Epithelial cell of prostate (primary cell): ENCODE measurements at regions not wholly inside any gene's neighbourhood (a gene's known extent, or its start where the extent isn't known, plus 50 kb on each side); places are given as distances from the start of the nearest gene placed in this dataset.

Experiments
- DNase-seq: peaks from one replicate; pipeline ENCODE4 v3.0.0-alpha.2; 2011; ENCODE audit warnings: low read depth, low spot score
- H3K27ac ChIP-seq: fragments of 450-650 bp; 2 replicates; pipeline ENCODE4 v1.5.1; 2017; ENCODE audit warnings: mild to moderate bottlenecking

GRCh38 chr16:49216593-49216992 is 65.0 kb downstream of the CBLN1 start:
- no peak overlapping the region for H3K27ac ChIP-seq
- no peak for DNase-seq

GRCh38 chr16:49213594-49213993 is 68.0 kb downstream of the CBLN1 start:
- H3K27ac ChIP-seq: no peak overlapping the region
- DNase-seq: no peak

- no peak for DNase-seq
- no peak overlapping the region for H3K27ac ChIP-seq
These were observed 77.4 kb downstream of the CBLN1 start for GRCh38 chr16:49204191-49204590.

GRCh38 chr16:49203361-49203760 is 78.3 kb downstream of the CBLN1 start:
- no peak for DNase-seq

GRCh38 chr16:49201118-49201517 is 80.5 kb downstream of the CBLN1 start:
- no peak for DNase-seq
- no peak overlapping the region for H3K27ac ChIP-seq

More at GRCh38 chr16:49203361-49203760, 78.3 kb downstream of the CBLN1 start:
- no peak overlapping the region for H3K27ac ChIP-seq

- no peak overlapping the region for H3K27ac ChIP-seq
- DNase-seq: no peak
These were observed 81.3 kb downstream of the CBLN1 start for GRCh38 chr16:49200223-49200820.

GRCh38 chr16:49195237-49195548 is 86.4 kb downstream of the CBLN1 start:
- DNase-seq: no peak
- H3K27ac ChIP-seq: no peak overlapping the region

- no peak for DNase-seq
- no peak overlapping the region for H3K27ac ChIP-seq
These were observed 87.0 kb downstream of the CBLN1 start for GRCh38 chr16:49194537-49195236.

- no peak for DNase-seq
- no peak overlapping the region for H3K27ac ChIP-seq
These were observed 88.0 kb downstream of the CBLN1 start for GRCh38 chr16:49193596-49193995.

- no peak for DNase-seq
- no peak overlapping the region for H3K27ac ChIP-seq
These were observed 92.4 kb downstream of the CBLN1 start for GRCh38 chr16:49189286-49189685.

- no peak for DNase-seq
These were observed 97.7 kb downstream of the CBLN1 start for GRCh38 chr16:49183911-49184310.

GRCh38 chr16:49181791-49182518 is 99.7 kb downstream of the CBLN1 start:
- no peak for DNase-seq
- no peak overlapping the region for H3K27ac ChIP-seq

More at GRCh38 chr16:49183911-49184310, 97.7 kb downstream of the CBLN1 start:
- no peak overlapping the region for H3K27ac ChIP-seq

GRCh38 chr16:49179714-49180330 is 101.8 kb downstream of the CBLN1 start:
- no peak overlapping the region for H3K27ac ChIP-seq
- no peak for DNase-seq

- H3K27ac ChIP-seq: no peak overlapping the region
- no peak for DNase-seq
These were observed 113.5 kb downstream of the CBLN1 start for GRCh38 chr16:49168126-49168525.

GRCh38 chr16:49165025-49165424 is 116.6 kb downstream of the CBLN1 start:
- no peak for DNase-seq
- no peak overlapping the region for H3K27ac ChIP-seq

GRCh38 chr16:49161191-49161590 is 120.4 kb downstream of the CBLN1 start:
- no peak for DNase-seq
- H3K27ac ChIP-seq: no peak overlapping the region

- peak; percentile 1 for DNase-seq
- no peak overlapping the region for H3K27ac ChIP-seq
These were observed 123.5 kb downstream of the CBLN1 start for GRCh38 chr16:49158029-49158642.

GRCh38 chr16:49150341-49150740 is 131.3 kb downstream of the CBLN1 start:
- no peak overlapping the region for H3K27ac ChIP-seq
- DNase-seq: no peak

GRCh38 chr16:49148410-49148809 is 133.2 kb downstream of the CBLN1 start:
- DNase-seq: no peak
- H3K27ac ChIP-seq: no peak overlapping the region

GRCh38 chr16:49140618-49141017 is 141.0 kb downstream of the CBLN1 start:
- no peak for DNase-seq
- H3K27ac ChIP-seq: no peak overlapping the region

GRCh38 chr16:49130397-49130796 is 151.2 kb downstream of the CBLN1 start:
- no peak overlapping the region for H3K27ac ChIP-seq
- DNase-seq: no peak
